Esophagus squamous epithelium (tissue), 5 donors: ENCODE measurements at regions not wholly inside any gene's neighbourhood (a gene's known extent, or its start where the extent isn't known, plus 50 kb on each side); places are given as distances from the start of the nearest gene placed in this dataset.

Experiments used
- DNase-seq: peaks from one replicate; lab custom pipeline; 2025; lab: John Stamatoyannopoulos, UW
- H3K27ac ChIP-seq, 4 donors: fragments of 200-600 bp; sonication (generic); one replicate each; pipeline ENCODE4 v1.5.1; 2016 to 2019; ENCODE audit warnings: mild to moderate bottlenecking in 1 of 4
- H3K27me3 ChIP-seq, 4 donors: fragments of 200-600 bp; sonication (generic); 1 replicate in 3 of 4; 2 replicates in 1 of 4; pipeline versions ENCODE4 v1.5.1 to v1.6.0; 2017 to 2021; ENCODE audit warnings: antibody characterized with exemption in 1 of 4
- H3K36me3 ChIP-seq, 3 donors: fragments of 200-600 bp; sonication (generic); one replicate each; pipeline ENCODE4 v1.5.1; 2016 to 2019
- H3K4me1 ChIP-seq, 3 donors: fragments of 200-600 bp; sonication (generic); one replicate each; pipeline ENCODE4 v1.5.1; 2017 to 2019
- H3K4me3 ChIP-seq, 4 donors: fragments of 200-600 bp; sonication (generic); 1 replicate in 3 of 4; 2 replicates in 1 of 4; pipeline ENCODE4 v1.5.1; 2016 to 2019; ENCODE audit warnings: mild to moderate bottlenecking in 2 of 4, moderate library complexity in 1 of 4
- H3K9me3 ChIP-seq, 3 donors: fragments of 200-600 bp; sonication (generic); one replicate each; pipeline ENCODE4 v1.5.1; 2016 to 2019
- POLR2A ChIP-seq, 4 donors: fragments of 450-650 bp; IDR thresholded peaks; one replicate each; pipeline ENCODE4 v1.6.1; 2017; ENCODE audit warnings: antibody characterized with exemption in 4 of 4, mild to moderate bottlenecking in 4 of 4, moderate library complexity in 3 of 4
- WGBS, 2 donors: methylation state at CpG; one replicate each; pipeline ENCODE4 v1.1.5; 2018; 5-methylcytosine and 5-hydroxymethylcytosine counted together
- intact Hi-C: fragments of 100-400 bp; cut with DNase I; formaldehyde crosslinking; loops from one replicate; pipeline ENCODE4 v1.15.0; 2022
- TF ChIP-seq, protein P1 (sequence below), 6 experiments: fragments of 450-650 bp in 4 of 6; fragments of 200-600 bp in 2 of 6; sonication (generic) in 2 of 6; IDR thresholded peaks; one replicate each; pipeline ENCODE4 v1.5.1; 2016 to 2019; ENCODE audit warnings: antibody characterized with exemption in 6 of 6, mild to moderate bottlenecking in 4 of 6, moderate library complexity in 4 of 6
- donor health status: DM: yes; HTN: yes; CAD: no.

DNA sequence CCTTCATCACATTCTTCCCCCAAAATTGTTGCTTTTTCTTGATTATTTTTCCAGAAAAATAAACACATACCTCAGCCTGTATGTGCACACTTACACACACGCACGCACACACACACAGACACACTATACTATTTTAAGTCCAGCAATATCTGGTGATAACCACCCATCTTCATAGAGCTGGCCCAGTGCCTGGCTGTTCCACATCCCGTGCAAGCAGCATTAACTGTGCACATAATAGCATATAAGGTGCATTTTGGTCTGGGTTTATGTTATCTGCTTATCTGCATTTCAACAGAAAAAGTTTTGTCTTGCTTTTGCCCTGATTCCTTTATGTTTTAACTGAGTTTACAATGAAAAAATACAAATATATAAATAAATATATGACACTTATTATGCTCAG, 143.1 kb upstream of the KLF6 start:
- no peak for DNase-seq
- intact Hi-C loops, result no loop called here
- 72 to 73% methylated on average over 3 of the region's 3 CpGs for WGBS, 2 donors
- Histone ChIP-seq H3K4me1 (peaks cover 0 to 6% (median 5%) of the 10 kb centered on the region in 3 donors), H3K4me3 (no peak overlapping the region), H3K27ac (no peak overlapping the region), H3K9me3 (no peaks in the 10 kb centered on the region), H3K36me3 (no peaks in the 10 kb centered on the region), H3K27me3 (no peaks in the 10 kb centered on the region)
- TF ChIP-seq, protein P1, sequence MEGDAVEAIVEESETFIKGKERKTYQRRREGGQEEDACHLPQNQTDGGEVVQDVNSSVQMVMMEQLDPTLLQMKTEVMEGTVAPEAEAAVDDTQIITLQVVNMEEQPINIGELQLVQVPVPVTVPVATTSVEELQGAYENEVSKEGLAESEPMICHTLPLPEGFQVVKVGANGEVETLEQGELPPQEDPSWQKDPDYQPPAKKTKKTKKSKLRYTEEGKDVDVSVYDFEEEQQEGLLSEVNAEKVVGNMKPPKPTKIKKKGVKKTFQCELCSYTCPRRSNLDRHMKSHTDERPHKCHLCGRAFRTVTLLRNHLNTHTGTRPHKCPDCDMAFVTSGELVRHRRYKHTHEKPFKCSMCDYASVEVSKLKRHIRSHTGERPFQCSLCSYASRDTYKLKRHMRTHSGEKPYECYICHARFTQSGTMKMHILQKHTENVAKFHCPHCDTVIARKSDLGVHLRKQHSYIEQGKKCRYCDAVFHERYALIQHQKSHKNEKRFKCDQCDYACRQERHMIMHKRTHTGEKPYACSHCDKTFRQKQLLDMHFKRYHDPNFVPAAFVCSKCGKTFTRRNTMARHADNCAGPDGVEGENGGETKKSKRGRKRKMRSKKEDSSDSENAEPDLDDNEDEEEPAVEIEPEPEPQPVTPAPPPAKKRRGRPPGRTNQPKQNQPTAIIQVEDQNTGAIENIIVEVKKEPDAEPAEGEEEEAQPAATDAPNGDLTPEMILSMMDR (IDR thresholded peaks at IDR 0.05), result no peak
- no peak for TF ChIP-seq POLR2A (IDR thresholded peaks at IDR 0.05)

DNA sequence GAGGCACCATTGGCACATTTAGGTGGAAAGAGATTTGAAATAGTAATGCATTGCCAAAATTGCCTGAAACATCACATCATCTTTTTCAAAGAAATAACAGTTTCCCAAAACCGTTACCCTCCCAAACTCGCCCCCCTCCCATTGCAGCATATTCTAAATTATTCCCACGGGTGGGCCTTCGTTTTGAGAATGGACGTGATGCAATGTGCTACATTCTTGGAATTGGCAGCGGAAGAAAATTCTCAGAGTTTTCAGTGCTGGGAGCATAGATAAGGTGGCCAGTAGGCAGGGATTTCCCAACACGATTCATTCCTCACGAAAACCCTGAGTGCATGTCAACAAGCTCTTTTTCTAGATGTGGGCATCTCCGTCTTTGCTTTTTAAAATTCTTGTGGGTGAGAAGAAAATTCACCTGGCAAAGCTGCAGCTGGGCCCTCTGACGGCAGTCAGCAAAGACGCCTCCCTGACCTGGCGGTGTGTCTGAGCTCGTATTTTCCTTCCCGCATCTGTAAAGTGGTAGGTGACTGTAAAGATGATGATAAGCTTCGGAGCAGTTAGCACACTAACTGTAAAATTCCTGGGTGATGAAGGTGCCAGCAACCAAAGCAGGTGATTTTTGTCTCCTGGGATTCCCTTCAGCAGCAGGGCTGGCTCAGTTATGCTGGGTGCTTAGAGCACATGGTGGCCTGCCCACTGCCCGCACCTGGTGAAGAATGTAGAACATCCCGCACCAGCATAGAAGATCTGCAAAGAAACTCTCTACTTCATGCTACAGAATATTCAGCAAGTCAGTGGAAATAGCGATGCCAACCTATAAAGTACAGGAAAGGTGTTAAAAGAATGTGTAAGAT, 141.9 kb upstream of the KLF6 start:
- 67 to 70% methylated on average over 16 to 18 of the region's 18 CpGs for WGBS, 2 donors
- no peak for DNase-seq
- no peak for TF ChIP-seq POLR2A (IDR thresholded peaks at IDR 0.05)
- TF ChIP-seq, protein P1 (IDR thresholded peaks at IDR 0.05), result no peak

DNA sequence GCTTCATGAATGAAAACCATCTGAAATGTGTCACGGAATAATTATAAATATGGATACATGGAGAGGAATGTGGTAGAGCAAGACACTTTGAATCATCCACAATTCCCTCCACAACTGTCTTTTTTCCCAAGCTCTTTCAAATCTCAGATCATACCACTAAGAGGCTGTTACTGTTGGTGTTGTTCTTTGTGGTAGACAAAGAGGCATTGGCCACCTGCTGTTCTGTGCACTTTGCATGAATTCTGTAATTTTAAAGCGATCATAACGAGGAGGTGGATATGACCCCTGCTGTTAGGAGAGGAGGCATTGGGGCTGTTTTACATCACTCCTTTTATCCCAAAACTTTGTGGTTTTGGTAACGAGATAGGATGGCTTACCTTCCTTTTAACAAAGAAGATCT, 141.2 kb upstream of the KLF6 start:
- intact Hi-C loops, result no loop called here
- WGBS, 2 donors, result 86 to 91% methylated on average over 4 of the region's 4 CpGs

More for the DNA sequence above, 141.9 kb upstream of the KLF6 start:
- H3K27ac ChIP-seq, result no peak overlapping the region
- no peaks in the 10 kb centered on the region for H3K27me3 ChIP-seq
- H3K9me3 ChIP-seq, result no peaks in the 10 kb centered on the region
- H3K36me3 ChIP-seq, result no peaks in the 10 kb centered on the region
- H3K4me1 ChIP-seq, result peaks cover 0 to 6% (median 5%) of the 10 kb centered on the region in 3 donors
- H3K4me3 ChIP-seq, result no peak overlapping the region
- intact Hi-C loops, result no loop called here

DNA sequence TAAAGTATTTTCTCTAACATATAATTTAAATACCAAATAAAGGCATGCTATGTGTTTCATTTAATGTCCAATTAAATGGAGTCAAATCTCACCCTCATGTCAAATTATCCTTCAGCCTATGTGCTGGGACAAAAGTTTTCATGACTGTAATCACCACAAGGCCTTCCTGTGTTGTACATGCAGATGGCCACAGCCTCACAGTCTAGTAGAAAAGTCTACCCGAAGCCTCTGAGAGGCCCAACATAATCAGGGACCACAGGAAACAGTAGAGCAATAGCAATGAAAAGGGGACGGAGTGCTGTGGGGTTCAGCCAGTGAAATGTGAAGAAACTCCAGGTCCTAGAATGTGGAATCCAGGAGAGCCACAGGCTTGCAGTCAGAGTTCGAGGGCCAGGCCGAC, 140.2 kb upstream of the KLF6 start:
- intact Hi-C loops, result no loop called here
- Histone ChIP-seq H3K36me3 (no peaks in the 10 kb centered on the region), H3K27me3 (no peaks in the 10 kb centered on the region), H3K4me1 (peaks cover 0 to 6% (median 5%) of the 10 kb centered on the region in 3 donors), H3K4me3 (no peak overlapping the region), H3K27ac (no peak overlapping the region), H3K9me3 (no peaks in the 10 kb centered on the region)
- TF ChIP-seq, protein P1 (IDR thresholded peaks at IDR 0.05), result no peak
- TF ChIP-seq POLR2A (IDR thresholded peaks at IDR 0.05), result no peak
- WGBS, 2 donors, result 79 to 88% methylated on average over 4 of the region's 4 CpGs
- no peak for DNase-seq

More for the DNA sequence above, 141.2 kb upstream of the KLF6 start:
- no peak for DNase-seq
- Histone ChIP-seq H3K9me3 (no peaks in the 10 kb centered on the region), H3K27ac (no peak overlapping the region), H3K27me3 (no peaks in the 10 kb centered on the region), H3K4me1 (peaks cover 0 to 6% (median 5%) of the 10 kb centered on the region in 3 donors), H3K4me3 (no peak overlapping the region), H3K36me3 (no peaks in the 10 kb centered on the region)
- TF ChIP-seq, protein P1 (IDR thresholded peaks at IDR 0.05), result no peak
- no peak for TF ChIP-seq POLR2A (IDR thresholded peaks at IDR 0.05)

DNA sequence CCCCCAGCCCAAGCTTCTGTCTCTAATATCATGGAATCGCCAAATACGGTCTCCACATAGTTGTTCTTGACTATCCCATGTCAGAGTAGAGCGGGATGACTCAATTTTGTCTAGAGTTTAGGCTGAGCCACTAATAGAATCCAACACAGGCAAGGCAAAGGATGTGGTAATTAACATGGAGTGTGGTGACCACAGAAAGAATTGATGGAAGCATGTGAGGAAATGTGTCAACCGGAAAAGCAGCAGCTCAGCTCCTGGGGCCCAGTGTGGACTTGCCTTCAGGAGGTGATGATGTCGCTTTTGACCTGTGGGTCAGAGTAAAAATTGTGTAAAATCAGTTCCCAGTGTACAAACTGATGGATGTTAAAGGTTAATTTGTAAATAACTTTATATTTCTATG, 139.3 kb upstream of the KLF6 start:
- 62 to 85% methylated on average over 4 to 5 of the region's 5 CpGs for WGBS, 2 donors
- Histone ChIP-seq H3K9me3 (no peaks in the 10 kb centered on the region), H3K27ac (no peak overlapping the region), H3K4me1 (peaks cover 0 to 5% (median 2%) of the 10 kb centered on the region in 3 donors), H3K27me3 (no peaks in the 10 kb centered on the region), H3K4me3 (no peak overlapping the region), H3K36me3 (no peaks in the 10 kb centered on the region)
- intact Hi-C loops, result no loop called here
- TF ChIP-seq, protein P1 (IDR thresholded peaks at IDR 0.05), result no peak
- TF ChIP-seq POLR2A (IDR thresholded peaks at IDR 0.05), result no peak
- DNase-seq, result no peak
